Fibroblast of villous mesenchyme (primary cell): ENCODE measurements at regions not wholly inside any gene's neighbourhood (a gene's known extent, or its start where the extent isn't known, plus 50 kb on each side); places are given as distances from the start of the nearest gene placed in this dataset.

ENCODE experiments used
- DNase-seq: peaks from one replicate; pipeline ENCODE4 v3.0.0-alpha.2; 2010; ENCODE audit warnings: low read depth
- H3K4me3 ChIP-seq: 2 replicates; pipeline ENCODE4 v1.5.1; 2011; ENCODE audit warnings: low read depth, mild to moderate bottlenecking, low read length
- TF ChIP-seq, protein P1 (sequence below): IDR thresholded peaks from 2 replicates; pipeline ENCODE4 v1.5.1; 2012; ENCODE audit warnings: low read depth, mild to moderate bottlenecking, low read length; ENCODE audit not compliant: insufficient read depth

DNA sequence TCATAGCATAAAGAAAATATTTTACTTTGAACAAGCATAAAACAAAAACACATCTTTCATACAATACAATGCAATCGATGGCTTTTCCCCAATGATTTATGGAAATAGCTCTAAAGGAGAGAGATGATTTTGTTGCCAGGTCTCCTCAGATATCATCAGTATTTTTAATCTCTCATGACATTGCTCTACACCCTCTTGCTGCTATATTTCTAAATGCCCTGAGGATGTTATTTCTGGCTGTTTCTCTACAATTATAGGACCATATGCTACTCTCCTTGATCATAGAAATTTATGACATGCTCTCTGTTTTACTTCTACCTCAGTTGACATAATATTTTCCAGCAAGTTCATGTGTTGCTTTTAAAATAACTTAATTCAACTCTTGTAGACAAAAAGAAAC, 654.9 kb upstream of the GBE1 start:
- no peak for DNase-seq
- TF ChIP-seq, protein P1, sequence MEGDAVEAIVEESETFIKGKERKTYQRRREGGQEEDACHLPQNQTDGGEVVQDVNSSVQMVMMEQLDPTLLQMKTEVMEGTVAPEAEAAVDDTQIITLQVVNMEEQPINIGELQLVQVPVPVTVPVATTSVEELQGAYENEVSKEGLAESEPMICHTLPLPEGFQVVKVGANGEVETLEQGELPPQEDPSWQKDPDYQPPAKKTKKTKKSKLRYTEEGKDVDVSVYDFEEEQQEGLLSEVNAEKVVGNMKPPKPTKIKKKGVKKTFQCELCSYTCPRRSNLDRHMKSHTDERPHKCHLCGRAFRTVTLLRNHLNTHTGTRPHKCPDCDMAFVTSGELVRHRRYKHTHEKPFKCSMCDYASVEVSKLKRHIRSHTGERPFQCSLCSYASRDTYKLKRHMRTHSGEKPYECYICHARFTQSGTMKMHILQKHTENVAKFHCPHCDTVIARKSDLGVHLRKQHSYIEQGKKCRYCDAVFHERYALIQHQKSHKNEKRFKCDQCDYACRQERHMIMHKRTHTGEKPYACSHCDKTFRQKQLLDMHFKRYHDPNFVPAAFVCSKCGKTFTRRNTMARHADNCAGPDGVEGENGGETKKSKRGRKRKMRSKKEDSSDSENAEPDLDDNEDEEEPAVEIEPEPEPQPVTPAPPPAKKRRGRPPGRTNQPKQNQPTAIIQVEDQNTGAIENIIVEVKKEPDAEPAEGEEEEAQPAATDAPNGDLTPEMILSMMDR, result no peak
- H3K4me3 ChIP-seq, result no peak overlapping the region

GRCh38 chr3:82413171-82413570, 651.7 kb upstream of the GBE1 start:
- TF ChIP-seq, protein P1, result no peak
- H3K4me3 ChIP-seq, result no peak overlapping the region
- no peak for DNase-seq

DNA sequence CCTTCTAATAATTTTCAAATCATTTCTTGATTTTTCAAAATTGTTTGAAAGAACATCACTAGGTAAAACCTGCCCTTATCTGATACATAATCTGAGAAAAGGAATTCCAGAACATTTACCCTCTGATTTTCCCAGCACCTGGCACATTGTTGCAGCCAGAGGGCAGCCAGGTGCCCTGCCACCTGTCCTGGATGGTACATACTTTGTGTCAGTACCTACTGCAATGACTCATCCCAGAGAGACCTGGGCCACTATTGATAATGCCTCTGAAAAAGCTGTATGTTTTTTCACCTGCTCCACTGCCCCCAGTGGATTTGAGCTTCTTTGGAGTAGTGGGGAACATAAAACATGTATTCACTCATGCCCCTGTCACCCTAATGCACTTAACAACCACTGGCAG, 648.9 kb upstream of the GBE1 start:
- TF ChIP-seq, protein P1, result no peak
- DNase-seq, result no peak
- H3K4me3 ChIP-seq, result no peak overlapping the region

DNA sequence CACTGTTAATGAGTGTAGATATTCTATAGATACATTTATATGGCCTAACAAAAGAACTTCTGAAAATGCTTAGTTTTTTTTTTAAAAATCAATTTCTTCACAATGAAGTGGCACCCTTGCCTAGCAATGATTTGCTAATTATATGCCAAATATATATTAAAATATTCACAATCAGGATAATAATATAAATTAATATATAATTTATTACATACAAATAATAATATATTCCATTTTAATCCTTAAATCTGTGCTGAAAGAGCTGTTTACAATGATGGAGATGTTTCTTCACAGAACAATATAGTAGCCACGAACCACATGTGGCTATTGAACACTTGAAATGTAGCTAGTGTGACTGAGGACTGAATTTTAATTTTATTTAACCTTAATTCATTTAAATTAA, 648.4 kb upstream of the GBE1 start:
- H3K4me3 ChIP-seq, result no peak overlapping the region
- TF ChIP-seq, protein P1, result no peak
- no peak for DNase-seq

GRCh38 chr3:82392203-82392775, 630.8 kb upstream of the GBE1 start:
- TF ChIP-seq, protein P1, result no peak
- no peak for DNase-seq
- no peak overlapping the region for H3K4me3 ChIP-seq

DNA sequence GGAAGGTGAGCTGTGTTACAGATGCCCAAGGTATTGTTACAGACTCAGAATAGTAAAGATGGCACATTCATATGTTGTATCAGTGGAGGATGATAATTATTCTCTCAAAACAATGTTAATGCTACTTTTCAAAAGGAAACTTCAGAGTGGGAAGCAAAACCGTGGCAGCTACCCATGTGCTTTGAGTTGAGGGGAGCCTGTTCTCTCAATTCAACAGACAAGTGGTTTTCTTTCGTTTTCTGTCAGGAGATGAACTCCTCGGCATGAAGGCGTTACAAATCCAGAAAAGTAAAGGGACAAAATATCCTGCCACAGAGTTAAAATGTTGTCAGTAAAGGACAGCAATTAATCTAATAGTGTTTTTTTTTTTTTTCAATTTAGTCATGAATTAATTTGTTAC, 629.4 kb upstream of the GBE1 start:
- DNase-seq, result no peak
- TF ChIP-seq, protein P1, result no peak
- no peak overlapping the region for H3K4me3 ChIP-seq

DNA sequence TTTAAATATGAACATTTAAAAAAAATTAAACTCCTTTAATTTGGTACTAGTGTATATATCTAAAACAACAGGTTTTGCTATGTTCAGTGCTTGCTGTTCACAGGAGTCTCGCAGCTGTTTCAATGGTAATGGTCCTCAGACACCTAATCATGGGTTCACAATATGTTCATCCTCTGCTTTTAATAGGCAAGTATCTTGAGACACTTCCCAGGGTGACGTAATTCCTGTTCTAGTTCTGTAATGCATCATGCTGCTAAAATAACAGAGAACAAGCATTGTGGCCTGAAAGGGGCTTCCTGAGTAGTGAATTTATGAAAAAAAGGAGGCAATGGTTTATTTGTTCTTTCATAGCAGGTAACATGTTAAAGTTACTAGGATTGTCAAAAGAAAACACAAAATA, 625.2 kb upstream of the GBE1 start:
- no peak for DNase-seq
- no peak overlapping the region for H3K4me3 ChIP-seq
- TF ChIP-seq, protein P1, result no peak
